H1 (cell line): ENCODE measurements at regions not wholly inside any gene's neighbourhood (a gene's known extent, or its start where the extent isn't known, plus 50 kb on each side); places are given as distances from the start of the nearest gene placed in this dataset.
A peak's percentile ranks its signal among the peaks of the same experiment; 100 is the strongest.

Experiments
- CTCF ChIA-PET: fragments of 300-600 bp; sonication (Branson Sonifier 250); formaldehyde crosslinking; loops from one replicate; lab custom pipeline; 2021; ENCODE audit not compliant: partially characterized antibody; lab: Charles Lee
- POLR2A ChIA-PET: fragments of 300-600 bp; sonication (Branson Sonifier 250); formaldehyde crosslinking; loops from one replicate; lab custom pipeline; 2021; ENCODE audit warnings: inconsistent platforms; ENCODE audit not compliant: partially characterized antibody; lab: Charles Lee
- DNase-seq, 2 experiments: peaks; one replicate each; pipeline versions ENCODE4 v3.0.0 to v3.0.0-alpha.2; 2010 to 2022; ENCODE audit warnings: low spot score in 2 of 2, low read depth in 1 of 2, mixed read lengths in 1 of 2
- FAIRE-seq: peaks from 2 replicates; lab custom pipeline; 2011; peaks lifted over from hg19 to GRCh38; lab: Jason Lieb, UNC
- H2AFZ ChIP-seq: 2 replicates; pipeline ENCODE4 v1.8.1; 2012; ENCODE audit warnings: low read length, inconsistent platforms
- H2AK5ac ChIP-seq: 2 replicates; pipeline ENCODE4 v1.6.1; 2013; ENCODE audit warnings: low read depth, low read length
- H2BK120ac ChIP-seq: replicated peaks from 2 replicates; pipeline ENCODE3; 2013; ENCODE audit warnings: low read depth, low read length, inconsistent platforms
- H2BK12ac ChIP-seq: 2 replicates; pipeline ENCODE4 v1.6.1; 2013; ENCODE audit warnings: low read depth, low read length
- H2BK15ac ChIP-seq: 2 replicates; pipeline ENCODE4 v1.6.1; 2013; ENCODE audit warnings: low read length
- H2BK20ac ChIP-seq: 2 replicates; pipeline ENCODE4 v1.6.1; 2013; ENCODE audit warnings: low read length
- H2BK5ac ChIP-seq: 2 replicates; pipeline ENCODE4 v1.6.1; 2013; ENCODE audit warnings: low read depth, low read length
- H3K14ac ChIP-seq: 2 replicates; pipeline ENCODE4 v1.6.1; 2013; ENCODE audit warnings: inconsistent platforms; ENCODE audit not compliant: insufficient read length
- H3K18ac ChIP-seq: 2 replicates; pipeline ENCODE4 v1.6.1; 2013; ENCODE audit warnings: low read length; ENCODE audit errors: extremely low read depth
- H3K23ac ChIP-seq: 2 replicates; pipeline ENCODE4 v1.6.1; 2013; ENCODE audit warnings: inconsistent platforms; ENCODE audit not compliant: insufficient read length
- H3K23me2 ChIP-seq: 2 replicates; pipeline ENCODE4 v1.6.1; 2013; ENCODE audit warnings: low read depth, low read length
- H3K27ac ChIP-seq: 2 replicates; pipeline ENCODE4 v1.6.1; 2011; ENCODE audit warnings: low read depth, low read length, inconsistent platforms
- H3K27me3 ChIP-seq, 4 experiments: replicated peaks in 1 of 4; 1 replicate in 1 of 4; 2 replicates in 3 of 4; pipeline versions ENCODE4 v1.6.1 to v1.8.1; 2011 to 2013; ENCODE audit warnings: low read length in 3 of 4, mild to moderate bottlenecking in 3 of 4, inconsistent platforms in 2 of 4, mixed read lengths in 2 of 4, moderate library complexity in 1 of 4; ENCODE audit not compliant: control insufficient read depth in 3 of 4, insufficient read depth in 3 of 4; ENCODE audit errors: extremely low read depth in 1 of 4
- H3K36me3 ChIP-seq, 4 experiments: 2 replicates each; pipeline versions ENCODE4 v1.6.1 to v1.8.1; 2011 to 2013; ENCODE audit warnings: mild to moderate bottlenecking in 4 of 4, low read length in 3 of 4, moderate library complexity in 2 of 4, control low read depth in 1 of 4, inconsistent platforms in 1 of 4; ENCODE audit not compliant: insufficient read depth in 4 of 4, control insufficient read depth in 2 of 4
- H3K4ac ChIP-seq: replicated peaks from 2 replicates; pipeline ENCODE3; 2013; ENCODE audit warnings: low read length, low read depth, mixed read lengths, inconsistent platforms; ENCODE audit not compliant: insufficient read length
- H3K4me1 ChIP-seq, 4 experiments: replicated peaks in 1 of 4; 1 replicate in 1 of 4; 2 replicates in 3 of 4; pipeline versions ENCODE4 v1.6.1 to v1.8.1; 2011 to 2013; ENCODE audit warnings: low read length in 3 of 4, inconsistent platforms in 2 of 4, mixed read lengths in 1 of 4; ENCODE audit not compliant: insufficient read depth in 4 of 4, control insufficient read depth in 3 of 4
- H3K4me2 ChIP-seq, 2 experiments: 2 replicates each; pipeline versions ENCODE4 v1.6.1 to v1.8.1; 2011 to 2013; ENCODE audit warnings: low read depth in 2 of 2, low read length in 2 of 2, control low read depth in 1 of 2, inconsistent platforms in 1 of 2, mild to moderate bottlenecking in 1 of 2; ENCODE audit not compliant: insufficient read depth in 1 of 2
- H3K4me3 ChIP-seq, 4 experiments: fragments of 200-600, 300-600 bp in 1 of 4; sonication (generic), shearing (Covaris generic), sonication (Bioruptor Twin) in 1 of 4; 2 replicates each; pipeline versions ENCODE4 v1.5.1 to v1.8.1; 2011 to 2016; ENCODE audit warnings: low read length in 4 of 4, low read depth in 3 of 4, control low read depth in 2 of 4, inconsistent platforms in 2 of 4, mild to moderate bottlenecking in 2 of 4, mixed read lengths in 1 of 4, moderate library complexity in 1 of 4; ENCODE audit not compliant: insufficient read depth in 2 of 4; ENCODE audit errors: extremely low read depth in 1 of 4
- H3K56ac ChIP-seq: replicated peaks from 2 replicates; pipeline ENCODE3; 2013; ENCODE audit warnings: low read depth, mild to moderate bottlenecking, mixed read lengths, low read length, inconsistent platforms; ENCODE audit not compliant: insufficient read length
- H3K79me1 ChIP-seq: 2 replicates; pipeline ENCODE4 v1.6.1; 2013; ENCODE audit warnings: low read depth, low read length, control low read depth
- H3K79me2 ChIP-seq, 2 experiments: 2 replicates each; pipeline versions ENCODE4 v1.6.1 to v1.8.1; 2012 to 2013; ENCODE audit warnings: low read length in 2 of 2, mild to moderate bottlenecking in 2 of 2, inconsistent platforms in 1 of 2; ENCODE audit not compliant: insufficient read depth in 2 of 2, control insufficient read depth in 1 of 2
- H3K9ac ChIP-seq, 4 experiments: replicated peaks in 1 of 4; 1 replicate in 1 of 4; 2 replicates in 3 of 4; pipeline versions ENCODE4 v1.6.1 to v1.8.1; 2011 to 2013; ENCODE audit warnings: low read depth in 3 of 4, low read length in 3 of 4, control low read depth in 2 of 4, mild to moderate bottlenecking in 2 of 4, moderate library complexity in 2 of 4, inconsistent platforms in 1 of 4; ENCODE audit errors: extremely low read depth in 1 of 4
- H3K9me3 ChIP-seq, 2 experiments: 2 replicates each; pipeline versions ENCODE4 v1.6.1 to v1.8.1; 2012 to 2013; ENCODE audit warnings: mild to moderate bottlenecking in 2 of 2, moderate library complexity in 2 of 2, control low read depth in 1 of 2, inconsistent platforms in 1 of 2, low read depth in 1 of 2, low read length in 1 of 2, mixed read lengths in 1 of 2; ENCODE audit not compliant: insufficient read depth in 2 of 2
- H4K20me1 ChIP-seq, 2 experiments: replicated peaks in 1 of 2; 2 replicates each; pipeline versions ENCODE3 to v1.8.1; 2011 to 2013; ENCODE audit warnings: inconsistent platforms in 2 of 2, low read length in 2 of 2, mild to moderate bottlenecking in 1 of 2; ENCODE audit not compliant: insufficient read depth in 2 of 2, control insufficient read depth in 1 of 2
- H4K5ac ChIP-seq: 2 replicates; pipeline ENCODE4 v1.6.1; 2013; ENCODE audit warnings: low read length, low read depth, mixed read lengths, inconsistent platforms; ENCODE audit not compliant: insufficient read length
- H4K8ac ChIP-seq: 2 replicates; pipeline ENCODE4 v1.8.0; 2013; ENCODE audit warnings: mild to moderate bottlenecking, moderate library complexity, low read length, inconsistent platforms; ENCODE audit not compliant: insufficient read depth; ENCODE audit errors: extremely low read depth
- H4K91ac ChIP-seq: replicated peaks from 2 replicates; pipeline ENCODE3; 2013; ENCODE audit warnings: low read length, mixed read lengths, inconsistent platforms; ENCODE audit not compliant: insufficient read length
- TF ChIP-seq, protein P1 (sequence below): fragments of 300-600 bp; sonication (generic); IDR thresholded peaks from 2 replicates; pipeline ENCODE4 v1.7.1; 2012; ENCODE audit warnings: low read length, moderate library complexity, mild to moderate bottlenecking, inconsistent platforms; ENCODE audit not compliant: insufficient replicate concordance

DNA sequence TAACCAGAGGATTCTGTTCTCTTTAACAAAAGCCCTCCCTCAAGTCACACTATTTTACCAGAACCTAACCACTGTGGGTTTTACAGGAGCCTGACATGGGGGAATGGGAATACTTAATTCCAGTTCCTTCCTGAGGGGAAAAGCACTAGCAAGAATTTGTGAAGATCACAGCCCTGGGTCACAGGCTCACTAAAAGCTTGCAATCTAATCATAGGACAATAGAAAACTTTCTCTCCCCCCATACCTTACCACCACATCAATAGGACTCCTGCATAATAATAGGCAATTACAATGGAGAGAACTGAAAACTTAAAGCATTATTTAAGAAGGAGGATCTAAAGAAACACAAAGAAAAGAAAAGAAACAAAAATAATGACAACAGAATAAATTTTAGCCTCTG lies 225.8 kb upstream of the ZNF804A start:
- Histone ChIP-seq H3K4ac (no peak overlapping the region), H2BK120ac (no peak overlapping the region), H3K27me3 (no peaks in the 10 kb centered on the region), H3K4me3 (0 out of 8 replicates have a peak overlapping the region, but pooled peaks of 1 of the 4 experiments have one; percentile 13), H3K23ac (no peak overlapping the region), H2AFZ (peak overlapping the region; percentile 9; the same call in 1 of the 2 replicates), H3K4me1 (peaks cover 0 to 6% (median 1%) of the 10 kb centered on the region in 4 experiments; a peak in 3 of 7 replicates), H3K79me1 (no peaks in the 10 kb centered on the region), H3K9me3 (no peaks in the 10 kb centered on the region), H3K14ac (no peak overlapping the region), H3K79me2 (no peaks in the 10 kb centered on the region), H3K4me2 (peak overlapping the region; percentile 21 to 32; a peak in 2 of 4 replicates), H3K23me2 (no peaks in the 10 kb centered on the region), H4K8ac (no peak overlapping the region), H4K91ac (no peak overlapping the region), H3K9ac (no peak overlapping the region), H2BK15ac (no peak overlapping the region), H2AK5ac (no peak overlapping the region), H3K56ac (no peak overlapping the region), H3K36me3 (no peaks in the 10 kb centered on the region; a peak in 1 of 8 replicates), H3K27ac (no peak overlapping the region), H2BK12ac (no peak overlapping the region), H2BK20ac (no peak overlapping the region), H4K20me1 (no peaks in the 10 kb centered on the region), H4K5ac (peak overlapping the region; percentile 60), H3K18ac (no peak overlapping the region), H2BK5ac (no peak overlapping the region)
- no peak for FAIRE-seq
- POLR2A ChIA-PET = no interaction called here
- CTCF ChIA-PET = no interaction called here
- DNase-seq = no peak
- TF ChIP-seq, protein P1, sequence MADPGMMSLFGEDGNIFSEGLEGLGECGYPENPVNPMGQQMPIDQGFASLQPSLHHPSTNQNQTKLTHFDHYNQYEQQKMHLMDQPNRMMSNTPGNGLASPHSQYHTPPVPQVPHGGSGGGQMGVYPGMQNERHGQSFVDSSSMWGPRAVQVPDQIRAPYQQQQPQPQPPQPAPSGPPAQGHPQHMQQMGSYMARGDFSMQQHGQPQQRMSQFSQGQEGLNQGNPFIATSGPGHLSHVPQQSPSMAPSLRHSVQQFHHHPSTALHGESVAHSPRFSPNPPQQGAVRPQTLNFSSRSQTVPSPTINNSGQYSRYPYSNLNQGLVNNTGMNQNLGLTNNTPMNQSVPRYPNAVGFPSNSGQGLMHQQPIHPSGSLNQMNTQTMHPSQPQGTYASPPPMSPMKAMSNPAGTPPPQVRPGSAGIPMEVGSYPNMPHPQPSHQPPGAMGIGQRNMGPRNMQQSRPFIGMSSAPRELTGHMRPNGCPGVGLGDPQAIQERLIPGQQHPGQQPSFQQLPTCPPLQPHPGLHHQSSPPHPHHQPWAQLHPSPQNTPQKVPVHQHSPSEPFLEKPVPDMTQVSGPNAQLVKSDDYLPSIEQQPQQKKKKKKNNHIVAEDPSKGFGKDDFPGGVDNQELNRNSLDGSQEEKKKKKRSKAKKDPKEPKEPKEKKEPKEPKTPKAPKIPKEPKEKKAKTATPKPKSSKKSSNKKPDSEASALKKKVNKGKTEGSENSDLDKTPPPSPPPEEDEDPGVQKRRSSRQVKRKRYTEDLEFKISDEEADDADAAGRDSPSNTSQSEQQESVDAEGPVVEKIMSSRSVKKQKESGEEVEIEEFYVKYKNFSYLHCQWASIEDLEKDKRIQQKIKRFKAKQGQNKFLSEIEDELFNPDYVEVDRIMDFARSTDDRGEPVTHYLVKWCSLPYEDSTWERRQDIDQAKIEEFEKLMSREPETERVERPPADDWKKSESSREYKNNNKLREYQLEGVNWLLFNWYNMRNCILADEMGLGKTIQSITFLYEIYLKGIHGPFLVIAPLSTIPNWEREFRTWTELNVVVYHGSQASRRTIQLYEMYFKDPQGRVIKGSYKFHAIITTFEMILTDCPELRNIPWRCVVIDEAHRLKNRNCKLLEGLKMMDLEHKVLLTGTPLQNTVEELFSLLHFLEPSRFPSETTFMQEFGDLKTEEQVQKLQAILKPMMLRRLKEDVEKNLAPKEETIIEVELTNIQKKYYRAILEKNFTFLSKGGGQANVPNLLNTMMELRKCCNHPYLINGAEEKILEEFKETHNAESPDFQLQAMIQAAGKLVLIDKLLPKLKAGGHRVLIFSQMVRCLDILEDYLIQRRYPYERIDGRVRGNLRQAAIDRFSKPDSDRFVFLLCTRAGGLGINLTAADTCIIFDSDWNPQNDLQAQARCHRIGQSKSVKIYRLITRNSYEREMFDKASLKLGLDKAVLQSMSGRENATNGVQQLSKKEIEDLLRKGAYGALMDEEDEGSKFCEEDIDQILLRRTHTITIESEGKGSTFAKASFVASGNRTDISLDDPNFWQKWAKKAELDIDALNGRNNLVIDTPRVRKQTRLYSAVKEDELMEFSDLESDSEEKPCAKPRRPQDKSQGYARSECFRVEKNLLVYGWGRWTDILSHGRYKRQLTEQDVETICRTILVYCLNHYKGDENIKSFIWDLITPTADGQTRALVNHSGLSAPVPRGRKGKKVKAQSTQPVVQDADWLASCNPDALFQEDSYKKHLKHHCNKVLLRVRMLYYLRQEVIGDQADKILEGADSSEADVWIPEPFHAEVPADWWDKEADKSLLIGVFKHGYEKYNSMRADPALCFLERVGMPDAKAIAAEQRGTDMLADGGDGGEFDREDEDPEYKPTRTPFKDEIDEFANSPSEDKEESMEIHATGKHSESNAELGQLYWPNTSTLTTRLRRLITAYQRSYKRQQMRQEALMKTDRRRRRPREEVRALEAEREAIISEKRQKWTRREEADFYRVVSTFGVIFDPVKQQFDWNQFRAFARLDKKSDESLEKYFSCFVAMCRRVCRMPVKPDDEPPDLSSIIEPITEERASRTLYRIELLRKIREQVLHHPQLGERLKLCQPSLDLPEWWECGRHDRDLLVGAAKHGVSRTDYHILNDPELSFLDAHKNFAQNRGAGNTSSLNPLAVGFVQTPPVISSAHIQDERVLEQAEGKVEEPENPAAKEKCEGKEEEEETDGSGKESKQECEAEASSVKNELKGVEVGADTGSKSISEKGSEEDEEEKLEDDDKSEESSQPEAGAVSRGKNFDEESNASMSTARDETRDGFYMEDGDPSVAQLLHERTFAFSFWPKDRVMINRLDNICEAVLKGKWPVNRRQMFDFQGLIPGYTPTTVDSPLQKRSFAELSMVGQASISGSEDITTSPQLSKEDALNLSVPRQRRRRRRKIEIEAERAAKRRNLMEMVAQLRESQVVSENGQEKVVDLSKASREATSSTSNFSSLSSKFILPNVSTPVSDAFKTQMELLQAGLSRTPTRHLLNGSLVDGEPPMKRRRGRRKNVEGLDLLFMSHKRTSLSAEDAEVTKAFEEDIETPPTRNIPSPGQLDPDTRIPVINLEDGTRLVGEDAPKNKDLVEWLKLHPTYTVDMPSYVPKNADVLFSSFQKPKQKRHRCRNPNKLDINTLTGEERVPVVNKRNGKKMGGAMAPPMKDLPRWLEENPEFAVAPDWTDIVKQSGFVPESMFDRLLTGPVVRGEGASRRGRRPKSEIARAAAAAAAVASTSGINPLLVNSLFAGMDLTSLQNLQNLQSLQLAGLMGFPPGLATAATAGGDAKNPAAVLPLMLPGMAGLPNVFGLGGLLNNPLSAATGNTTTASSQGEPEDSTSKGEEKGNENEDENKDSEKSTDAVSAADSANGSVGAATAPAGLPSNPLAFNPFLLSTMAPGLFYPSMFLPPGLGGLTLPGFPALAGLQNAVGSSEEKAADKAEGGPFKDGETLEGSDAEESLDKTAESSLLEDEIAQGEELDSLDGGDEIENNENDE = peak; percentile 30
